ENCODE measurements at regions not wholly inside any gene's neighbourhood (a gene's known extent, or its start where the extent isn't known, plus 50 kb on each side); places are given as distances from the start of the nearest gene placed in this dataset.
A peak's percentile ranks its signal among the peaks of the same experiment; 100 is the strongest.

GRCh38 chr2:177118636-177119035 lies 94.0 kb upstream of the HNRNPA3 start:
- no peak for DNase-seq (ENCODE audit: low spot score)

- no peak for DNase-seq (ENCODE audit: low spot score)
These were observed 93.5 kb upstream of the HNRNPA3 start for GRCh38 chr2:177119099-177119498.

- DNase-seq (ENCODE audit: low spot score): no peak
These were observed 89.5 kb upstream of the HNRNPA3 start for GRCh38 chr2:177123048-177123447.

- no peak for DNase-seq (ENCODE audit: low spot score)
These were observed 88.2 kb upstream of the HNRNPA3 start for GRCh38 chr2:177124371-177124770.

- DNase-seq (ENCODE audit: low spot score): no peak
These were observed 84.8 kb upstream of the HNRNPA3 start for GRCh38 chr2:177127821-177128220.

GRCh38 chr2:177129610-177130009 lies 83.0 kb upstream of the HNRNPA3 start:
- no peak for DNase-seq (ENCODE audit: low spot score)

- DNase-seq (ENCODE audit: low spot score): no peak
These were observed 80.7 kb upstream of the HNRNPA3 start for GRCh38 chr2:177131858-177132257.

- no peak for DNase-seq (ENCODE audit: low spot score)
These were observed 73.8 kb upstream of the HNRNPA3 start for GRCh38 chr2:177138823-177139222.

- no peak for DNase-seq (ENCODE audit: low spot score)
These were observed 70.7 kb upstream of the HNRNPA3 start for GRCh38 chr2:177141866-177142265.

GRCh38 chr2:177143444-177143843 lies 69.2 kb upstream of the HNRNPA3 start:
- no peak for DNase-seq (ENCODE audit: low spot score)

GRCh38 chr2:177147093-177147694 lies 65.4 kb upstream of the HNRNPA3 start:
- no peak for DNase-seq (ENCODE audit: low spot score)

- DNase-seq (ENCODE audit: low spot score): no peak
These were observed 64.7 kb upstream of the HNRNPA3 start for GRCh38 chr2:177147834-177148445.

- DNase-seq (ENCODE audit: low spot score): peak; percentile 48
These were observed 64.0 kb upstream of the HNRNPA3 start for GRCh38 chr2:177148477-177149154.

GRCh38 chr2:177149155-177149503 lies 63.5 kb upstream of the HNRNPA3 start:
- no peak for DNase-seq (ENCODE audit: low spot score)

GRCh38 chr2:177153805-177154204 lies 58.8 kb upstream of the HNRNPA3 start:
- DNase-seq (ENCODE audit: low spot score): no peak

GRCh38 chr2:177154809-177155208 lies 57.8 kb upstream of the HNRNPA3 start:
- no peak for DNase-seq (ENCODE audit: low spot score)

GRCh38 chr2:177155631-177156030 lies 57.0 kb upstream of the HNRNPA3 start:
- DNase-seq (ENCODE audit: low spot score): no peak

- no peak for DNase-seq (ENCODE audit: low spot score)
These were observed 50.7 kb upstream of the HNRNPA3 start for GRCh38 chr2:177161741-177162460.

Data from HuH-7.5 (cell line).